ENCODE measurements at regions not wholly inside any gene's neighbourhood (a gene's known extent, or its start where the extent isn't known, plus 50 kb on each side); places are given as distances from the start of the nearest gene placed in this dataset.
"Not testable (repeated sequence)": the region's sequence is repeated elsewhere in the genome, so short reads cannot be mapped to it uniquely, and the experiment has no call there.

GRCh38 chr5:1983401-1983800 is 100.7 kb upstream of the IRX4 start:
- DNase-seq (ENCODE audit: low read depth), result no peak

GRCh38 chr5:1982561-1982960 is 99.8 kb upstream of the IRX4 start:
- DNase-seq (ENCODE audit: low read depth), result not testable (repeated sequence)

GRCh38 chr5:1975898-1976765 is 93.4 kb upstream of the IRX4 start:
- DNase-seq (ENCODE audit: low read depth), result no peak

GRCh38 chr5:1975406-1975715 is 92.6 kb upstream of the IRX4 start:
- no peak for DNase-seq (ENCODE audit: low read depth)

GRCh38 chr5:1974501-1975405 is 92.0 kb upstream of the IRX4 start:
- no peak for DNase-seq (ENCODE audit: low read depth)

- DNase-seq (ENCODE audit: low read depth), result no peak
These were observed 91.4 kb upstream of the IRX4 start for GRCh38 chr5:1974081-1974480.

GRCh38 chr5:1973391-1974013 is 90.8 kb upstream of the IRX4 start:
- DNase-seq (ENCODE audit: low read depth), result no peak

GRCh38 chr5:1971944-1972343 is 89.2 kb upstream of the IRX4 start:
- DNase-seq (ENCODE audit: low read depth), result no peak

- no peak for DNase-seq (ENCODE audit: low read depth)
These were observed 85.0 kb upstream of the IRX4 start for GRCh38 chr5:1967736-1968135.

GRCh38 chr5:1966461-1966860 is 83.7 kb upstream of the IRX4 start:
- DNase-seq (ENCODE audit: low read depth), result no peak

GRCh38 chr5:1965925-1966324 is 83.2 kb upstream of the IRX4 start:
- no peak for DNase-seq (ENCODE audit: low read depth)

GRCh38 chr5:1963941-1964451 is 81.3 kb upstream of the IRX4 start:
- no peak for DNase-seq (ENCODE audit: low read depth)

- DNase-seq (ENCODE audit: low read depth), result no peak
These were observed 80.6 kb upstream of the IRX4 start for GRCh38 chr5:1963358-1963757.

GRCh38 chr5:1962619-1963355 is 80.1 kb upstream of the IRX4 start:
- DNase-seq (ENCODE audit: low read depth), result no peak

GRCh38 chr5:1961952-1962595 is 79.3 kb upstream of the IRX4 start:
- DNase-seq (ENCODE audit: low read depth), result no peak

GRCh38 chr5:1961304-1961946 is 78.7 kb upstream of the IRX4 start:
- no peak for DNase-seq (ENCODE audit: low read depth)

- no peak for DNase-seq (ENCODE audit: low read depth)
These were observed 78.0 kb upstream of the IRX4 start for GRCh38 chr5:1960595-1961303.

- DNase-seq (ENCODE audit: low read depth), result no peak
These were observed 77.2 kb upstream of the IRX4 start for GRCh38 chr5:1959725-1960581.

- DNase-seq (ENCODE audit: low read depth), result no peak
These were observed 76.5 kb upstream of the IRX4 start for GRCh38 chr5:1959231-1959630.

Data from stimulated activated CD8-positive, alpha-beta memory T cell treated with anti-CD3 and anti-CD28 coated beads, Interleukin-15, amount 100 ng/mL, for 1 hour (primary cell).